ENCODE measurements at regions not wholly inside any gene's neighbourhood (a gene's known extent, or its start where the extent isn't known, plus 50 kb on each side); places are given as distances from the start of the nearest gene placed in this dataset.

GRCh38 chrX:98412058-98412457 is 1528.3 kb downstream of the RPA4 start:
- Histone ChIP-seq H3K9me3 (replicated peaks; ENCODE audit: control insufficient read depth, insufficient read depth, low read depth, low read length) (no peaks in the 10 kb centered on the region), H3K4me2 (ENCODE audit: insufficient read depth, low read length) (no peak overlapping the region), H3K36me3 (ENCODE audit: control insufficient read depth, insufficient read depth, low read length) (no peaks in the 10 kb centered on the region), H2AFZ (ENCODE audit: low read depth, low read length) (no peak overlapping the region), H4K20me1 (replicated peaks; ENCODE audit: control insufficient read depth, insufficient read depth, low read length) (no peaks in the 10 kb centered on the region), H3K9ac (ENCODE audit: insufficient read depth in 1 of 2, low read depth in 2 of 2, low read length in 2 of 2) (no peak overlapping the region), H3K4me3 (no peak overlapping the region), H3K4me1 (replicated peaks in 1 of 2; ENCODE audit: control insufficient read depth in 2 of 2, insufficient read depth in 2 of 2, low read length in 2 of 2) (no peaks in the 10 kb centered on the region), H3K9me1 (ENCODE audit: control insufficient read depth, insufficient read depth, low read length) (no peaks in the 10 kb centered on the region), H3K27me3 (ENCODE audit: control insufficient read depth in 2 of 2, insufficient read depth in 2 of 2, low read length in 2 of 2) (no peaks in the 10 kb centered on the region), H3K27ac (ENCODE audit: extremely low read depth, low read depth, low read length) (no peak overlapping the region), H3K79me2 (ENCODE audit: control insufficient read depth, insufficient read depth, low read length) (no peaks in the 10 kb centered on the region)
- ATAC-seq = no peak
- no TSS peak for BruUV-seq (replicated peaks)
- no peak for FAIRE-seq
- ChIA-PET POLR2A (no interaction called here), CTCF (ENCODE audit: low intra/inter-chr PET ratio) (no interaction called here)
- 0% methylated on average over 1 of the region's 1 CpG for WGBS (ENCODE audit: insufficient coverage, low coverage, missing lambda C conversion rate)
- TF ChIP-seq MGA (IDR thresholded peaks at IDR 0.05) (no peak), MAFF (IDR thresholded peaks at IDR 0.05; ENCODE audit: low read length) (peak; percentile 19; the same call in 1 of the 2 replicates), ZNF316 (IDR thresholded peaks at IDR 0.05) (0 out of 2 replicates have a peak, but pooled peaks have one; percentile 12)
- DNase-seq (ENCODE audit: extremely low read depth in 1 of 4, low spot score in 3 of 4) = no peak
- in situ Hi-C loops (cut with MboI) (no loop called here), intact Hi-C loops (cut with micrococcal nuclease) (no loop called here)
